ENCODE measurements at regions not wholly inside any gene's neighbourhood (a gene's known extent, or its start where the extent isn't known, plus 50 kb on each side); places are given as distances from the start of the nearest gene placed in this dataset.
"Not testable (repeated sequence)": the region's sequence is repeated elsewhere in the genome, so short reads cannot be mapped to it uniquely, and the experiment has no call there.

GRCh38 chr15:81870746-81871106 lies 175.1 kb downstream of the MEX3B start:
- not testable (repeated sequence) for H3K4ac ChIP-seq (ENCODE audit: low read depth, low read length); DNase-seq; H4K91ac ChIP-seq (ENCODE audit: insufficient read length, low read depth, low read length); H3K27me3 Mint-ChIP-seq (ENCODE audit: low read depth); H2BK20ac ChIP-seq (ENCODE audit: low read depth, low read length, poor library complexity, severe bottlenecking); H3K4me1 ChIP-seq (ENCODE audit: insufficient read depth, low read length); H3K9me3 Mint-ChIP-seq; H3K23ac ChIP-seq (ENCODE audit: insufficient read length, low read depth, low read length); H2BK120ac ChIP-seq (ENCODE audit: low read depth, low read length, poor library complexity, severe bottlenecking); H4K8ac ChIP-seq (replicated peaks; ENCODE audit: insufficient read length, low read depth, low read length); H3K9ac ChIP-seq (ENCODE audit: extremely low read depth, insufficient read length, low read length); H3K23me2 ChIP-seq (ENCODE audit: insufficient read length, low read depth, low read length, poor library complexity, severe bottlenecking); H4K5ac ChIP-seq (ENCODE audit: insufficient read length, low read depth, low read length); H3K27me3 ChIP-seq (ENCODE audit: insufficient read depth, low read length); H3K79me1 ChIP-seq (ENCODE audit: insufficient read depth, low read depth, low read length, poor library complexity, severe bottlenecking); H2BK5ac ChIP-seq (ENCODE audit: insufficient read length, low read length); H2BK15ac ChIP-seq (ENCODE audit: low read depth, low read length); H3K79me2 ChIP-seq (ENCODE audit: insufficient read depth, low read length); H3K14ac ChIP-seq (ENCODE audit: insufficient read depth, low read length); H2AK5ac ChIP-seq (ENCODE audit: insufficient read length, low read length); H4K20me1 ChIP-seq (ENCODE audit: control insufficient read depth, insufficient read depth, insufficient read length); H2BK12ac ChIP-seq (ENCODE audit: insufficient read length, low read depth, low read length); H3T11ph ChIP-seq (ENCODE audit: low read length); H3K56ac ChIP-seq (ENCODE audit: insufficient read length, low read depth, low read length); H2AFZ ChIP-seq (ENCODE audit: low read length); H3K27ac ChIP-seq (ENCODE audit: insufficient read length, low read depth, low read length); H3K9me3 ChIP-seq (ENCODE audit: control insufficient read depth, low read depth, low read length)
- Mint-ChIP-seq H3K27ac (peak overlapping the region; percentile 8 to 95 (median 25); a peak in 4 of 7 replicates), H3K4me3 (peak overlapping the region; percentile 74), H3K36me3 (ENCODE audit: insufficient read depth in 1 of 3, low read depth in 3 of 3) (peaks cover 0 to 16% (median 4%) of the 10 kb centered on the region in 3 experiments; a peak in 5 of 7 replicates), H3K4me1 (peaks cover 12 to 17% of the 10 kb centered on the region in 2 experiments)
- no CpG with 5 or more reads among the region's 29 CpGs for WGBS (ENCODE audit: extremely low coverage, insufficient read length, low lambda C conversion rate)
- H3K4me2 ChIP-seq (ENCODE audit: insufficient read depth, insufficient read length, low read length): peak overlapping the region; percentile 34
- H3K18ac ChIP-seq (ENCODE audit: insufficient read length, low read depth, low read length): peak overlapping the region; percentile 89

DNA sequence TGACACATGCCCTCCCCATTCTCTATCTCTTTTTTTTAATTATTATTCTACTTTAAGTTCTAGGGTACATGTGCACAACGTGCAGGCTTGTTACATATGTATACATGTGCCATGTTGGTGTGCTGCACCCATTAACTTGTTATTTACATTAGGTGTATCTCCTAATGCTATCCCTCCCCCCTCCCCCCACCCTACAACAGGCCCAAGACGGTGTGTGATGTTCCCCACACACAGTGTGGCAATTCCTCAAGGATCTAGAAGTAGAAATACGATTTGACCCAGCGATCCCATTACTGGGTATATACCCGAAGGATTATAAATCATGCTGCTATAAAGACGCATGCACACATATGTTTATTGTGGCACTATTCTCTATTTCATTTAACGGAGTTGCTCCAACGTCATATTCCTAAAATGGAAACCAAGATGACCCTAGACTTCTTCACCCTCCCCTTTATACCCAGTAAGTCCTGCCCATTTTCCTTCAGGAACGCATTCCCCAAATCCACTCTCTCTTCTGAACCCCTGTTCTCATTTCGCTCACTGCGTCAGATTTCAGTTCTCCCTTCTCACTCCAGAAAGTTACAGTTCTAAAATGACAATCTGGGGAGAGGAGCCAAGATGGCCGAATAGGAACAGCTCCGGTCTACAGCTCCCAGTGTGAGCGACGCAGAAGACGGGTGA lies 175.6 kb downstream of the MEX3B start:
- not testable (repeated sequence) for DNase-seq; H2AK5ac ChIP-seq (ENCODE audit: insufficient read length, low read length); H3K27me3 ChIP-seq (ENCODE audit: insufficient read depth, low read length); H4K8ac ChIP-seq (replicated peaks; ENCODE audit: insufficient read length, low read depth, low read length); H3K4ac ChIP-seq (ENCODE audit: low read depth, low read length); H2BK5ac ChIP-seq (ENCODE audit: insufficient read length, low read length); H2BK120ac ChIP-seq (ENCODE audit: low read depth, low read length, poor library complexity, severe bottlenecking); H3K9me3 Mint-ChIP-seq; H4K20me1 ChIP-seq (ENCODE audit: control insufficient read depth, insufficient read depth, insufficient read length); H3K27ac ChIP-seq (ENCODE audit: insufficient read length, low read depth, low read length); H3K79me1 ChIP-seq (ENCODE audit: insufficient read depth, low read depth, low read length, poor library complexity, severe bottlenecking); H3K23me2 ChIP-seq (ENCODE audit: insufficient read length, low read depth, low read length, poor library complexity, severe bottlenecking); H2BK20ac ChIP-seq (ENCODE audit: low read depth, low read length, poor library complexity, severe bottlenecking); H3K4me1 ChIP-seq (ENCODE audit: insufficient read depth, low read length); H3K23ac ChIP-seq (ENCODE audit: insufficient read length, low read depth, low read length); H2BK15ac ChIP-seq (ENCODE audit: low read depth, low read length); H3K27me3 Mint-ChIP-seq (ENCODE audit: low read depth); H3K79me2 ChIP-seq (ENCODE audit: insufficient read depth, low read length); H4K5ac ChIP-seq (ENCODE audit: insufficient read length, low read depth, low read length); H3K9me3 ChIP-seq (ENCODE audit: control insufficient read depth, low read depth, low read length); H2BK12ac ChIP-seq (ENCODE audit: insufficient read length, low read depth, low read length); H4K91ac ChIP-seq (ENCODE audit: insufficient read length, low read depth, low read length); H3K56ac ChIP-seq (ENCODE audit: insufficient read length, low read depth, low read length)
- no CpG with 5 or more reads among the region's 16 CpGs for WGBS (ENCODE audit: extremely low coverage, insufficient read length, low lambda C conversion rate)
- H3K4me2 ChIP-seq (ENCODE audit: insufficient read depth, insufficient read length, low read length): peak overlapping the region; percentile 34
- Mint-ChIP-seq H3K4me3 (peak overlapping the region; percentile 74), H3K4me1 (peaks cover 12 to 17% of the 10 kb centered on the region in 2 experiments), H3K36me3 (ENCODE audit: insufficient read depth in 1 of 3, low read depth in 3 of 3) (peaks cover 0 to 16% (median 4%) of the 10 kb centered on the region in 3 experiments; a peak in 5 of 7 replicates), H3K27ac (peak overlapping the region; percentile 8 to 95 (median 25); a peak in 4 of 7 replicates)
- peak overlapping the region; percentile 86 for H2AFZ ChIP-seq (ENCODE audit: low read length)
- H3T11ph ChIP-seq (ENCODE audit: low read length): peak overlapping the region; percentile 5
- peak overlapping the region; percentile 22; the same call in 1 of the 2 replicates for H3K14ac ChIP-seq (ENCODE audit: insufficient read depth, low read length)
- H3K9ac ChIP-seq (ENCODE audit: extremely low read depth, insufficient read length, low read length): peak overlapping the region; percentile 7
- H3K18ac ChIP-seq (ENCODE audit: insufficient read length, low read depth, low read length): peak overlapping the region; percentile 15

All from H9 (cell line).